NT2/D1 (cell line): ENCODE measurements at regions not wholly inside any gene's neighbourhood (a gene's known extent, or its start where the extent isn't known, plus 50 kb on each side); places are given as distances from the start of the nearest gene placed in this dataset.
A peak's percentile ranks its signal among the peaks of the same experiment; 100 is the strongest.

ENCODE experiments used
- DNase-seq: peaks from one replicate; pipeline ENCODE4 v3.0.0-alpha.2; 2011; ENCODE audit warnings: low read depth, low spot score
- H3K27me3 ChIP-seq: 2 replicates; pipeline ENCODE4 v1.6.0; 2011; ENCODE audit warnings: mild to moderate bottlenecking; ENCODE audit not compliant: insufficient read length, insufficient read depth
- H3K36me3 ChIP-seq: 2 replicates; pipeline ENCODE4 v1.6.1; 2011; ENCODE audit warnings: mild to moderate bottlenecking, low read length, mixed read lengths; ENCODE audit not compliant: insufficient read depth, insufficient read length
- H3K4me1 ChIP-seq: 2 replicates; pipeline ENCODE4 v1.5.1; 2011; ENCODE audit not compliant: insufficient read depth, insufficient read length
- H3K4me3 ChIP-seq: 2 replicates; pipeline ENCODE4 v1.5.1; 2011; ENCODE audit warnings: low read depth; ENCODE audit not compliant: insufficient read length
- H3K9ac ChIP-seq: 2 replicates; pipeline ENCODE4 v1.6.0; 2011; ENCODE audit warnings: low read depth; ENCODE audit not compliant: insufficient read length
- H3K9me3 ChIP-seq: 2 replicates; pipeline ENCODE4 v1.5.1; 2011; ENCODE audit warnings: mild to moderate bottlenecking, low read length; ENCODE audit not compliant: insufficient read depth
- SUZ12 ChIP-seq: IDR thresholded peaks from 2 replicates; pipeline ENCODE4 v1.6.1; 2011; ENCODE audit not compliant: insufficient read length, insufficient read depth; ENCODE audit errors: extremely low read depth
- YY1 ChIP-seq: IDR thresholded peaks from 2 replicates; pipeline ENCODE4 v1.6.1; 2011; ENCODE audit not compliant: insufficient read length, insufficient read depth
- ZNF274 ChIP-seq: IDR thresholded peaks from 2 replicates; pipeline ENCODE4 v1.6.1; 2011; ENCODE audit warnings: mild to moderate bottlenecking, low read depth, low read length

DNA sequence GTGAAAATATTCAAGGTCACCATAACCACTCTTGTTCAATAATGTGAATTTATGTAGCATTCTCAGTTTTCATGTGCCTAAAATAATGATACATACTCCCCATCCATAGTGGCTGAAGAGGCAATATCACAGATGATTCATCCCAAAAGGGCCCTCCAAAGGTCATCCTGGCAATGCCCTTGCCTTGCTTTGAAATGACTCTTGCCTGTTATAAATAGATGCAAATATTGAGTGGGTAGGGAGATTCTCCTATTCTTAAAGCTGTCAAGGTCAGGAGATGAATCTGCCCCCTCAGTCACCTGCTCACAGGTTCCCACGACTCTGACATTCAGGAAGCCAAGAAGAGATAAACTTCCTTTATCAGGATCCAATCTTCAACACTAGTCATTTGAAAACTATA is 490.5 kb downstream of the TNS1 start:
- Histone ChIP-seq H3K36me3 (no peaks in the 10 kb centered on the region), H3K9ac (no peak overlapping the region), H3K4me1 (no peaks in the 10 kb centered on the region), H3K27me3 (no peaks in the 10 kb centered on the region), H3K9me3 (0 out of 2 replicates have a peak, but pooled peaks cover 6% of the 10 kb centered on the region), H3K4me3 (no peak overlapping the region)
- DNase-seq = no peak
- no peak for TF ChIP-seq SUZ12
- no peak for TF ChIP-seq ZNF274
- TF ChIP-seq YY1 = no peak

DNA sequence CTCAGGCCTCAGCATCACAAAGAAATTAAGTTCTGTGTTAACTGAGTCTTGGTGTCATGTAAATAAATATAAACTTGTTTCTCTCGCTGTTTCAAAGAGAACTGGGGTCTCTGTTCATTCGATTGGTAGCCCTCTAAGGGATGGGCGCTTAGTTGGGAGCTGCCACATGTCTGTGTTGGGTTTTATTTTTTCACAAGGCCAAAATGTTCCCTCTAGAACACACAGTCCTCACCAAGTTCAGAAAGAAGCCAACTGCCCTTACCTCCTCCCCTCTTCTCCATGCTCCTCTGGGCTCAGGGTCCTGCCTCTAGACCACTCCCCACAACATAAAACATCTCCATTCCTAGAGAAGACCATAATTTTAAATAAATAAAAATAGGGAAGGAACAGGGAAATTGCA is 490.9 kb downstream of the TNS1 start:
- Histone ChIP-seq H3K9ac (no peak overlapping the region), H3K4me3 (no peak overlapping the region), H3K9me3 (0 out of 2 replicates have a peak, but pooled peaks cover 6% of the 10 kb centered on the region), H3K4me1 (no peaks in the 10 kb centered on the region), H3K27me3 (no peaks in the 10 kb centered on the region), H3K36me3 (no peaks in the 10 kb centered on the region)
- DNase-seq = no peak
- TF ChIP-seq ZNF274 (no peak), SUZ12 (no peak), YY1 (no peak)

DNA sequence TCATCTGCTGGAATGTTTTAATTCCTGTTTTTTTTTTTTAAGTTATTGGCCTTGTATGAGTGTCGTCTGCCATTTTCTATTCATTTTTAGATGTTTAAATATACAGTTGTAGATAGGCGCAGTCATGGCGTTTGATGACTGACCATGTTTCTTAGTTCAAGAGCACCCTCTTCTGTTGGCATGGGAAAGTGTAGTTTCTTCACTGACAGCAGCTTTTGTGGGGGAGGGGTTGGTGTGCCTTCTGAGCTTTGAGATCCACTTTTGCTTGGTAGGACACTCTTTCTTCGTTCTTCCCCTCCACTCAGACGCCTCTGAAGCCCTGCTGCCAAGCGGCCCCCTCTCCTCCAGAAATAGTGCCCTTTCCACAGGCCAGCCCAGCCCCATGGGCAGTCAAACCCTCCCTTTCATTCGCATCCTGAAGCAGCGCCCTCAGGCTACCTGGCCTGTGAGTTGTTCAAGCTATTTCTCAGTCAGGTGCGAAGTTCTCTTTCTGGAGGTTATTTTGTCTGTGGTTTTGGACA is 492.0 kb downstream of the TNS1 start:
- no peak overlapping the region for H3K9ac ChIP-seq
- DNase-seq = peak; percentile 84
- H3K4me3 ChIP-seq = no peak overlapping the region
- no peaks in the 10 kb centered on the region for H3K36me3 ChIP-seq
- no peaks in the 10 kb centered on the region for H3K27me3 ChIP-seq
- H3K9me3 ChIP-seq = 0 out of 2 replicates have a peak, but pooled peaks cover 6% of the 10 kb centered on the region
- TF ChIP-seq YY1 = no peak
- TF ChIP-seq ZNF274 = no peak
- no peak for TF ChIP-seq SUZ12
- H3K4me1 ChIP-seq = no peaks in the 10 kb centered on the region

DNA sequence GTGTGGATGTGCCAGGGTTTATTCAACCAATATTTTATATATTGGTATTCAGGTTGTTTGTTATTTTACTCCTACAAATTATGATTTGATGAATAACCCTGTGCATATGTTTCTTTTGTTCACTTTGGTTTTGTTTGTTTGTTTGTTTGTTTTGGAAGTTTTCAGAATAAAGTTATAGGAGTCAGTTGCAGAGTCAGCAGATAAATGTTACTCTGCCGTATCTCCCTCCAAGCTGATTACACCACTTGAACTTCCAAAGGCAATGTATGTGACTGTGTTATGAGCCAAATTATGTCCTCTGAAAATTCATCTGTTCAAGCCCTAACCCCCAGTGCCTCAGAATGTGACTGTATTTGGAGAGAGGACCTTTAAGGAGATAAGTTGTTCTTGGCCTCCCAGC is 497.5 kb downstream of the TNS1 start:
- Histone ChIP-seq H3K27me3 (no peaks in the 10 kb centered on the region), H3K9me3 (0 out of 2 replicates have a peak, but pooled peaks cover 6% of the 10 kb centered on the region), H3K36me3 (no peaks in the 10 kb centered on the region), H3K4me1 (no peaks in the 10 kb centered on the region), H3K9ac (no peak overlapping the region), H3K4me3 (no peak overlapping the region)
- TF ChIP-seq ZNF274 (no peak), SUZ12 (no peak), YY1 (no peak)
- DNase-seq = no peak

DNA sequence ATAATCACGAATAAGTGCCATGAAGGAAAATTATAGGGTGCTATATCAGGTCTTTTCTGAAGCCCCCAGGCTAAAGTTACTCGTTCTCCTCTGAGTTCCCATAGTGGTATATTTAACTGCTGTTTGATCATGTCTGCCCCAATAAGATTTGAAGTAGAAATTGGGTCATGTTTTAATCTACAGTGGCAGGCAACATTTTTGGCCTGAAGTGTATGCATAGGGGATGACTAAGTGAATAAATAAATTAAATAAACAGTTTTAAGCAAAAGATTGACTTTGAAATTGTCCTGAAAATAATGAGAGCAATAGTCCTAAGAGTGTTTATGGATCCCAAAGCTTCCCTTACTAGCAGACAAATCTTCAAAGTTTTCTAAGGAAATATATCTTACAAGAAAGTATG is 500.9 kb downstream of the TNS1 start:
- Histone ChIP-seq H3K4me3 (no peak overlapping the region), H3K4me1 (no peaks in the 10 kb centered on the region), H3K9ac (no peak overlapping the region), H3K9me3 (no peaks in the 10 kb centered on the region), H3K36me3 (no peaks in the 10 kb centered on the region), H3K27me3 (no peaks in the 10 kb centered on the region)
- no peak for DNase-seq
- TF ChIP-seq ZNF274 (no peak), SUZ12 (no peak), YY1 (no peak)

DNA sequence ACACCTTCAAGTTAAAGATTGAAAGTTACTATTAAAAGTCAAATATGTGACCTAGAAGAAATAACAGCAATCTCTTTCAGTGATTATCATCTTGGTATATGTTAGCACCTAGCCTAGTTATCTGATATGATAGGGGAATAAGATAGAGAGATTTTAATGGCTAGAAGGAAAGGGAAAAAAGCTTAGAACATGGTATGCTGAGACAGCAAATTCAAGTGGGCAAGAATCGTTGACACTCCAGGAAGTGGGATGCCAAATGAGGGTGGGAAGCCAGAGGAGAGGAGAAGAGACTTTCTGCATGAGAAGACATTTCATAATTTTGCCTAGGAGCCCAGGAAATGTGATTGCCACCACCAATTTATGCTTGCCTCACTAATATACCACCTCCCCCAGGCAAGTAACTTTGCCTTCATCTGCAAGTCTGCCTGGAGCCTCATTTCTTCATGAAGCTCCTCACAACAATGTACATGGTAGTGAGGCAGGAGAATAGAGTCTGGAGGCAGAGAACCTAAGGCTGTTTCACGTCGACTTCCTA is 504.9 kb downstream of the TNS1 start:
- Histone ChIP-seq H3K36me3 (no peaks in the 10 kb centered on the region), H3K4me1 (no peaks in the 10 kb centered on the region), H3K9ac (no peak overlapping the region), H3K9me3 (no peaks in the 10 kb centered on the region), H3K4me3 (no peak overlapping the region), H3K27me3 (no peaks in the 10 kb centered on the region)
- TF ChIP-seq ZNF274 (no peak), SUZ12 (no peak), YY1 (no peak)
- DNase-seq = no peak

DNA sequence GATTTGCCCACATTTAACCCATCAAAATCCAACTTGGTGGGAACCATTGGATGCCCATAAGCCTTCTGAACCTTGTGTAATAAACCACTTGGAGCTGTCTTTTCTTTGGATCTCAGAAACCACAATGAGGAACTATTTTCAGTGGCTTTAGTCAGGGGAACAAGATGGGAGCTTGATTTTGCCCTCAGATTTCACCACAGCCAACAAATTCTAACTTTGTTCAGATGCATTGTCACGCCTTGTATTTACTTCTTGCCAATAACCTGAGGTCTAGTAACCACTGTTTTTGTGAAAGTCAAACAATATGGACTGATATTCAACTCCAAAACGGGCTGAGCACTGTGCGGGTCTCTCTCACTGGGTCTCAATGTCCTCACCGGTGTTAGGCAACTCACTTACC is 508.2 kb downstream of the TNS1 start:
- H3K27me3 ChIP-seq = peaks cover 8% of the 10 kb centered on the region
- H3K4me3 ChIP-seq = no peak overlapping the region
- no peaks in the 10 kb centered on the region for H3K4me1 ChIP-seq
- H3K9ac ChIP-seq = no peak overlapping the region
- H3K36me3 ChIP-seq = no peaks in the 10 kb centered on the region
- no peak for TF ChIP-seq ZNF274
- TF ChIP-seq SUZ12 = no peak
- TF ChIP-seq YY1 = no peak
- H3K9me3 ChIP-seq = no peaks in the 10 kb centered on the region
- DNase-seq = no peak
